ENCODE measurements at regions not wholly inside any gene's neighbourhood (a gene's known extent, or its start where the extent isn't known, plus 50 kb on each side); places are given as distances from the start of the nearest gene placed in this dataset.

GRCh38 chr7:28315565-28316410 lies 96.5 kb upstream of the CREB5 start:
- TF ChIP-seq POLR2A (IDR thresholded peaks at IDR 0.05): no peak
- no peak for TF ChIP-seq CTCF (IDR thresholded peaks at IDR 0.05)

Data from right lobe of liver (tissue), 4 donors.